HL-60 (cell line): ENCODE measurements at regions not wholly inside any gene's neighbourhood (a gene's known extent, or its start where the extent isn't known, plus 50 kb on each side); places are given as distances from the start of the nearest gene placed in this dataset.

ENCODE experiments used
- DNase-seq, 2 experiments: peaks; one replicate each; pipeline ENCODE4 v3.0.0-alpha.2; 2010 to 2020; ENCODE audit warnings: low read depth in 1 of 2, low spot score in 1 of 2
- H3K27ac ChIP-seq: fragments of 250-450 bp; sonication (Bioruptor Pico); replicated peaks from 2 replicates; pipeline ENCODE4 v1.5.1; 2020; ENCODE audit warnings: mild to moderate bottlenecking, moderate library complexity
- H3K27me3 ChIP-seq: fragments of 250-450 bp; sonication (Bioruptor Pico); 2 replicates; pipeline ENCODE4 v1.5.1; 2021; ENCODE audit warnings: mild to moderate bottlenecking, moderate library complexity; ENCODE audit not compliant: insufficient read depth, poor library complexity, severe bottlenecking
- H3K4me3 ChIP-seq: replicated peaks from 2 replicates; pipeline ENCODE4 v1.5.1; 2011; ENCODE audit warnings: mild to moderate bottlenecking, control low read depth, low read length; ENCODE audit not compliant: insufficient read depth
- GABPA ChIP-seq: IDR thresholded peaks from 2 replicates; pipeline ENCODE4 v1.6.1; 2012; ENCODE audit warnings: low read depth
- POLR2AphosphoS5 ChIP-seq: IDR thresholded peaks from 2 replicates; pipeline ENCODE4 v1.6.1; 2012; ENCODE audit warnings: low read depth
- SPI1 ChIP-seq: IDR thresholded peaks from 2 replicates; pipeline ENCODE4 v1.6.1; 2012; ENCODE audit warnings: low read depth, mild to moderate bottlenecking, borderline replicate concordance
- TF ChIP-seq, protein P1 (sequence below): IDR thresholded peaks from 2 replicates; pipeline ENCODE4 v1.6.1; 2012; ENCODE audit warnings: low read depth; ENCODE audit not compliant: insufficient replicate concordance
- TF ChIP-seq, protein P2 (sequence below): IDR thresholded peaks from one replicate; pipeline ENCODE4 v1.5.1; 2011; ENCODE audit warnings: low read length, control low read depth, inconsistent platforms; ENCODE audit not compliant: insufficient read depth

DNA sequence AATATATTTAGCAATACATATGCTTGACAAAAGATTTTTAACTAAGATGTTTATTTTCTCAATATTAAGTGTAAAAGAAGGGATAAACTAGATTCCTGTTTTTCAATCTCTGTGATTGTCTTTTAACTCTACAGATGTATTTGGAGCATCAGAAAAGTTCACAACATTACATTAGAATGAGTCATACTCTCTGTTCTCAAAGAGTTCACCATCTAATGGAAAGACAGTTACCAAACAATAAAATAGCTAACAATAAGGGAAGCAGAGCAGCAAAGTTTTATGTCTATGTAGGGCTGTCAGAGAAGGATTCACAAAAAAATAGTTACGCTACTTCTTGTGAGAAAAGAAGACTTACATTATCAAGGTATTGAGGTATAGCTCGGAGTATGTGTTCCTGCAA lies 109.2 kb upstream of the MAP2 start:
- Histone ChIP-seq H3K27ac (no peak overlapping the region), H3K27me3 (no peaks in the 10 kb centered on the region), H3K4me3 (no peak overlapping the region)
- no peak for TF ChIP-seq GABPA
- TF ChIP-seq, protein P1, sequence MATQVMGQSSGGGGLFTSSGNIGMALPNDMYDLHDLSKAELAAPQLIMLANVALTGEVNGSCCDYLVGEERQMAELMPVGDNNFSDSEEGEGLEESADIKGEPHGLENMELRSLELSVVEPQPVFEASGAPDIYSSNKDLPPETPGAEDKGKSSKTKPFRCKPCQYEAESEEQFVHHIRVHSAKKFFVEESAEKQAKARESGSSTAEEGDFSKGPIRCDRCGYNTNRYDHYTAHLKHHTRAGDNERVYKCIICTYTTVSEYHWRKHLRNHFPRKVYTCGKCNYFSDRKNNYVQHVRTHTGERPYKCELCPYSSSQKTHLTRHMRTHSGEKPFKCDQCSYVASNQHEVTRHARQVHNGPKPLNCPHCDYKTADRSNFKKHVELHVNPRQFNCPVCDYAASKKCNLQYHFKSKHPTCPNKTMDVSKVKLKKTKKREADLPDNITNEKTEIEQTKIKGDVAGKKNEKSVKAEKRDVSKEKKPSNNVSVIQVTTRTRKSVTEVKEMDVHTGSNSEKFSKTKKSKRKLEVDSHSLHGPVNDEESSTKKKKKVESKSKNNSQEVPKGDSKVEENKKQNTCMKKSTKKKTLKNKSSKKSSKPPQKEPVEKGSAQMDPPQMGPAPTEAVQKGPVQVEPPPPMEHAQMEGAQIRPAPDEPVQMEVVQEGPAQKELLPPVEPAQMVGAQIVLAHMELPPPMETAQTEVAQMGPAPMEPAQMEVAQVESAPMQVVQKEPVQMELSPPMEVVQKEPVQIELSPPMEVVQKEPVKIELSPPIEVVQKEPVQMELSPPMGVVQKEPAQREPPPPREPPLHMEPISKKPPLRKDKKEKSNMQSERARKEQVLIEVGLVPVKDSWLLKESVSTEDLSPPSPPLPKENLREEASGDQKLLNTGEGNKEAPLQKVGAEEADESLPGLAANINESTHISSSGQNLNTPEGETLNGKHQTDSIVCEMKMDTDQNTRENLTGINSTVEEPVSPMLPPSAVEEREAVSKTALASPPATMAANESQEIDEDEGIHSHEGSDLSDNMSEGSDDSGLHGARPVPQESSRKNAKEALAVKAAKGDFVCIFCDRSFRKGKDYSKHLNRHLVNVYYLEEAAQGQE, result no peak
- TF ChIP-seq SPI1, result no peak
- TF ChIP-seq, protein P2, sequence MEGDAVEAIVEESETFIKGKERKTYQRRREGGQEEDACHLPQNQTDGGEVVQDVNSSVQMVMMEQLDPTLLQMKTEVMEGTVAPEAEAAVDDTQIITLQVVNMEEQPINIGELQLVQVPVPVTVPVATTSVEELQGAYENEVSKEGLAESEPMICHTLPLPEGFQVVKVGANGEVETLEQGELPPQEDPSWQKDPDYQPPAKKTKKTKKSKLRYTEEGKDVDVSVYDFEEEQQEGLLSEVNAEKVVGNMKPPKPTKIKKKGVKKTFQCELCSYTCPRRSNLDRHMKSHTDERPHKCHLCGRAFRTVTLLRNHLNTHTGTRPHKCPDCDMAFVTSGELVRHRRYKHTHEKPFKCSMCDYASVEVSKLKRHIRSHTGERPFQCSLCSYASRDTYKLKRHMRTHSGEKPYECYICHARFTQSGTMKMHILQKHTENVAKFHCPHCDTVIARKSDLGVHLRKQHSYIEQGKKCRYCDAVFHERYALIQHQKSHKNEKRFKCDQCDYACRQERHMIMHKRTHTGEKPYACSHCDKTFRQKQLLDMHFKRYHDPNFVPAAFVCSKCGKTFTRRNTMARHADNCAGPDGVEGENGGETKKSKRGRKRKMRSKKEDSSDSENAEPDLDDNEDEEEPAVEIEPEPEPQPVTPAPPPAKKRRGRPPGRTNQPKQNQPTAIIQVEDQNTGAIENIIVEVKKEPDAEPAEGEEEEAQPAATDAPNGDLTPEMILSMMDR, result no peak
- no peak for TF ChIP-seq POLR2AphosphoS5
- no peak for DNase-seq

DNA sequence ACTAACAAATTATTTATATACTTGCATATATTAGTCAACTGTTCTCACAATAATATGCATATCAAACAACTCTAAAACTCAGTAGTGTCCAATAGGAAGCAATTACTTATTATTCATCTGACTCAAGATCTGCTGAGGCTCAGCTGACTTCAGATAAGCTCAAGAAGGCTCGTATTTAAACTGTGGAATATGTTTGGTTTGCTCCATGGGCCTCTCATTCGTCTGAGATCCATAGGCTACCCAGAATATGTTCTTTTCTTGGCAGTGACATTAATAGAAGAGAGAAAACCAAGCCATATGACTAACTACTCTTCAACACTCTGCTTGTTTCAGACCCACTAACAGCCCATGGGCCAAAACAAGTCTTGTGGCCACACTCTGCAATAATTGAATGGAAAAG lies 107.7 kb upstream of the MAP2 start:
- DNase-seq, result no peak
- Histone ChIP-seq H3K4me3 (no peak overlapping the region), H3K27me3 (no peaks in the 10 kb centered on the region), H3K27ac (no peak overlapping the region)
- TF ChIP-seq, protein P1, result no peak
- TF ChIP-seq GABPA (no peak), POLR2AphosphoS5 (no peak), SPI1 (no peak)
- TF ChIP-seq, protein P2, result no peak

DNA sequence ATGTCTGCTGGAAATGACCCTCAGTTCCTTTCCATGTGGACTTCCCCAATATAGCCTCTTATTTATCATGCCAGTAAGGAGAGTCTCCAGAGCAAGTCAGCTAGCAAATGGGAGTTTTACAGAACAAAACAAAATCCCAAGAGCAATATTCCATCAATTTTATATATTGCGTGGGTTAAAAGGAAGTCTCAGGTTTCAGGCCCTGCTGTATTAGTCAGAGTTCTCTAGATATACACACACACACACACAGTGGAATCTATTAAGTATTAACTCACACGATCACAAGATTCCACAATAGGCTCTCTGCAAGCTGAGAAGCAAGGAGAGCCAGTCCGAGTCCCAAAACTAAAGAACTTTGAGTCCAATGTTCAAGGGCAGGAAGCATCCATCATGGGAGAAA lies 102.8 kb upstream of the MAP2 start:
- Histone ChIP-seq H3K4me3 (no peak overlapping the region), H3K27ac (no peak overlapping the region), H3K27me3 (no peaks in the 10 kb centered on the region)
- no peak for DNase-seq
- TF ChIP-seq, protein P1, result no peak
- no peak for TF ChIP-seq GABPA

DNA sequence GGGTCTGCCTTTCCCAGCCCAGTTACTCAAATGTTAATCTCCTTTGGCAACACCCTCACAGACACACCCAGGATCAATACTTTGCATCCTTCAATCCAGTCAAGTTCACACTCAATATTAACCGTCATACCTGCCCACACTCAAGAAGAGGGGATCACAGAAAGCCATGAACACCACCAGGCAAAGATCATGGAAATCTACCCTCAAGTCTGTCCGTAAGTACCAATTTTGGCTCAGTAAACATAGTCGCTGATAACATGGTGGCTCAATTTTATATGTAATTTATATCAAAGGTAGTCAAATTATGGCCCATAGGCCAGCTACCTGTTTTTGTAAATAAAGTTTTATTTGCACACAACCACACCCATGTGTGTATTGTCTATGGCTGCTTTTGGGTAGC lies 102.3 kb upstream of the MAP2 start:
- Histone ChIP-seq H3K27me3 (no peaks in the 10 kb centered on the region), H3K27ac (no peak overlapping the region), H3K4me3 (no peak overlapping the region)
- TF ChIP-seq, protein P2, result no peak
- TF ChIP-seq SPI1 (no peak), POLR2AphosphoS5 (no peak), GABPA (no peak)
- TF ChIP-seq, protein P1, result no peak
- no peak for DNase-seq
